Prostate gland (tissue), 2 donors: ENCODE measurements at regions not wholly inside any gene's neighbourhood (a gene's known extent, or its start where the extent isn't known, plus 50 kb on each side); places are given as distances from the start of the nearest gene placed in this dataset.

ENCODE experiments used
- DNase-seq: peaks from one replicate; pipeline ENCODE4 v3.0.0-alpha.2; 2019; ENCODE audit warnings: low spot score
- H3K27ac ChIP-seq, 2 donors: fragments of 200-600 bp; sonication (generic); 2 replicates each; pipeline ENCODE4 v1.5.1; 2017 to 2019
- H3K27me3 ChIP-seq: fragments of 200-600 bp; sonication (generic); replicated peaks from 2 replicates; pipeline ENCODE4 v1.5.1; 2019; ENCODE audit not compliant: insufficient read depth
- H3K36me3 ChIP-seq, 2 donors: fragments of 200-600 bp; sonication (generic); 1 replicate in 1 of 2; 2 replicates in 1 of 2; pipeline versions ENCODE4 v1.5.1 to v1.8.1; 2017 to 2019
- H3K4me1 ChIP-seq: fragments of 200-600 bp; sonication (generic); replicated peaks from 2 replicates; pipeline ENCODE4 v1.5.1; 2019
- H3K4me3 ChIP-seq, 2 donors: fragments of 200-600 bp; sonication (generic); 2 replicates each; pipeline ENCODE4 v1.5.1; 2017 to 2019
- H3K9me3 ChIP-seq: fragments of 200-600 bp; sonication (generic); 2 replicates; pipeline ENCODE4 v1.5.1; 2017
- POLR2A ChIP-seq: fragments of 450-650 bp; IDR thresholded peaks from one replicate; pipeline ENCODE4 v1.6.1; 2016; ENCODE audit warnings: antibody characterized with exemption, mild to moderate bottlenecking
- POLR2AphosphoS5 ChIP-seq: sonication (generic); formaldehyde crosslinking; IDR thresholded peaks from one replicate; pipeline ENCODE4 v1.6.1; 2017; ENCODE audit warnings: antibody characterized with exemption
- WGBS: methylation state at CpG from one replicate; pipeline ENCODE4 v1.1.5; 2018; 5-methylcytosine and 5-hydroxymethylcytosine counted together
- intact Hi-C: fragments of 100-400 bp; cut with DNase I; formaldehyde crosslinking; loops from one replicate; pipeline ENCODE4 v1.14.2; 2022
- TF ChIP-seq, protein P1 (sequence below), 4 experiments: fragments of 200-600 bp in 2 of 4; fragments of 450-650 bp in 2 of 4; sonication (generic) in 2 of 4; IDR thresholded peaks; 1 replicate in 3 of 4; 2 replicates in 1 of 4; pipeline ENCODE4 v1.5.1; 2016 to 2019; ENCODE audit warnings: antibody characterized with exemption in 4 of 4, mild to moderate bottlenecking in 2 of 4, moderate library complexity in 2 of 4

DNA sequence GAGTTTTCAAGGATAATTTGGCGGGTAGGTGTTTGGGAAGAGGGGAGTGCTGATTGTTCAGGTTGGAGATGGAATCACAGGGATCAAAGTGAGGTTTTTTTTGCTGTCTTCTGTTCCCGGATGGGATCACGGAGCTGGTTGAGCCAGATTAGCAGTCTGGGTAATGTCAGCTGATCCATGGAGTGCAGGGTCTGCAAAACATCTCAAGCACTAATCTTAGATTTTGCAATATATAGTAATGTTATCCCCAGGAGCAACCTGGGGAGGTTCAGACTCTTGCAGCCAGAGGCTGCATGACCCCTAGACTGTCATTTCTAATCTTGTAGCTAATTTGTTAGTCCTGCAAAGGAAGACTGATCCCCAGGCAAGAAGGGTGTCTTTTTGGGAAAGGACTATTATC lies 354.1 kb upstream of the SGO1 start:
- no peak for DNase-seq
- Histone ChIP-seq H3K27me3 (no peaks in the 10 kb centered on the region), H3K27ac (no peak overlapping the region), H3K4me1 (no peaks in the 10 kb centered on the region), H3K36me3 (no peaks in the 10 kb centered on the region), H3K9me3 (no peaks in the 10 kb centered on the region), H3K4me3 (no peak overlapping the region)
- intact Hi-C loops = no loop called here
- 91% methylated on average over 3 of the region's 3 CpGs for WGBS
- TF ChIP-seq, protein P1, sequence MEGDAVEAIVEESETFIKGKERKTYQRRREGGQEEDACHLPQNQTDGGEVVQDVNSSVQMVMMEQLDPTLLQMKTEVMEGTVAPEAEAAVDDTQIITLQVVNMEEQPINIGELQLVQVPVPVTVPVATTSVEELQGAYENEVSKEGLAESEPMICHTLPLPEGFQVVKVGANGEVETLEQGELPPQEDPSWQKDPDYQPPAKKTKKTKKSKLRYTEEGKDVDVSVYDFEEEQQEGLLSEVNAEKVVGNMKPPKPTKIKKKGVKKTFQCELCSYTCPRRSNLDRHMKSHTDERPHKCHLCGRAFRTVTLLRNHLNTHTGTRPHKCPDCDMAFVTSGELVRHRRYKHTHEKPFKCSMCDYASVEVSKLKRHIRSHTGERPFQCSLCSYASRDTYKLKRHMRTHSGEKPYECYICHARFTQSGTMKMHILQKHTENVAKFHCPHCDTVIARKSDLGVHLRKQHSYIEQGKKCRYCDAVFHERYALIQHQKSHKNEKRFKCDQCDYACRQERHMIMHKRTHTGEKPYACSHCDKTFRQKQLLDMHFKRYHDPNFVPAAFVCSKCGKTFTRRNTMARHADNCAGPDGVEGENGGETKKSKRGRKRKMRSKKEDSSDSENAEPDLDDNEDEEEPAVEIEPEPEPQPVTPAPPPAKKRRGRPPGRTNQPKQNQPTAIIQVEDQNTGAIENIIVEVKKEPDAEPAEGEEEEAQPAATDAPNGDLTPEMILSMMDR (IDR thresholded peaks at IDR 0.05) = no peak
- TF ChIP-seq POLR2A (no peak), POLR2AphosphoS5 (no peak)

DNA sequence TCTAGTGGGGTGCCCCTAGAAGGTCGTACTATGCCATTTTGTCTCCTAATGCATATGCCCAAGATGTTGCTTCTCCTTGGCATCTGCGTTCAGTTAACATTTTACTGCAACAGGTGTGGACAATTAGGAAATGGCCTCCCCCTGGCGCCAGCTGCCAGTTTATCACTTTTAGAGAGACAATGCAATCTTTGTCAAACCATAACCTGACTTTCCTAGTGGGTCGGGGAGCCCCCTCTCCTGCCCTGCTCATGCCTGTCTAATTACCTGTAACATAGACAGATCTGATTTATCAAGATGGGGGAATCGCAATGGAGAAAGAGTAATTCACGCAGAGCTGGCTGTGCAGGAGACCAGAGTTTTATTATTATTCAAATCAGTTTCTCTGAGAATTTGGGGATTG lies 353.7 kb upstream of the SGO1 start:
- TF ChIP-seq, protein P1 (IDR thresholded peaks at IDR 0.05) = no peak
- TF ChIP-seq POLR2A (no peak), POLR2AphosphoS5 (no peak)
- Histone ChIP-seq H3K9me3 (no peaks in the 10 kb centered on the region), H3K27me3 (no peaks in the 10 kb centered on the region), H3K4me3 (no peak overlapping the region), H3K4me1 (no peaks in the 10 kb centered on the region), H3K27ac (no peak overlapping the region), H3K36me3 (no peaks in the 10 kb centered on the region)
- WGBS = 83% methylated on average over 6 of the region's 6 CpGs
- intact Hi-C loops = no loop called here
- DNase-seq = no peak

DNA sequence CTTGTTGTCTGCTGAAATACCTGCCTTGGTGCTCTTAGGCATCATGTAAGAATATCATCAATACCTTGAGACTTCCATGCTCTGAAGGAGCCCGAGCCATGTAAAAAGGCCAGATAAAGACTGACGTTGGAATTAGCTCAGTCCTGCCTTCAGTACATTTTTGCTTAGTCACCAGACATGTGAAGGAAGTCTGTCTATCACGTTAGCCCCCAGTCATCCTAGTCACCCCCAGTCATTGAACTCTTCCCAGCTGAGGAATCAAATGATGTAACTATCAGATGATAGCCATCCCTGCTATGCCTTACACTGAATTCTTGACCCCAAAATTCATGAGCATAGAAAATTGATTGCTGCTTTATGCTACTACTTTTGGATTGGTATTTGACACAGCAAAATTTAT lies 351.2 kb upstream of the SGO1 start:
- no peaks in the 10 kb centered on the region for H3K27me3 ChIP-seq
- no peak for DNase-seq
- no peak overlapping the region for H3K27ac ChIP-seq
- TF ChIP-seq POLR2AphosphoS5 = no peak
- TF ChIP-seq, protein P1 (IDR thresholded peaks at IDR 0.05) = no peak
- TF ChIP-seq POLR2A = no peak
- H3K4me3 ChIP-seq = no peak overlapping the region
- intact Hi-C loops = no loop called here
- WGBS = 80% methylated on average over 3 of the region's 3 CpGs
- H3K4me1 ChIP-seq = no peaks in the 10 kb centered on the region
- H3K36me3 ChIP-seq = no peaks in the 10 kb centered on the region
- no peaks in the 10 kb centered on the region for H3K9me3 ChIP-seq

- Histone ChIP-seq H3K27ac (no peak overlapping the region), H3K9me3 (no peaks in the 10 kb centered on the region), H3K36me3 (no peaks in the 10 kb centered on the region), H3K4me1 (no peaks in the 10 kb centered on the region), H3K4me3 (no peak overlapping the region), H3K27me3 (no peaks in the 10 kb centered on the region)
- intact Hi-C loops = no loop called here
- WGBS = 59% methylated on average over 5 of the region's 5 CpGs
- DNase-seq = no peak
- no peak for TF ChIP-seq POLR2AphosphoS5
- TF ChIP-seq, protein P1 (IDR thresholded peaks at IDR 0.05) = no peak
- TF ChIP-seq POLR2A = no peak
Measured at GRCh38 chr3:20529911-20530310, 343.9 kb upstream of the SGO1 start.

DNA sequence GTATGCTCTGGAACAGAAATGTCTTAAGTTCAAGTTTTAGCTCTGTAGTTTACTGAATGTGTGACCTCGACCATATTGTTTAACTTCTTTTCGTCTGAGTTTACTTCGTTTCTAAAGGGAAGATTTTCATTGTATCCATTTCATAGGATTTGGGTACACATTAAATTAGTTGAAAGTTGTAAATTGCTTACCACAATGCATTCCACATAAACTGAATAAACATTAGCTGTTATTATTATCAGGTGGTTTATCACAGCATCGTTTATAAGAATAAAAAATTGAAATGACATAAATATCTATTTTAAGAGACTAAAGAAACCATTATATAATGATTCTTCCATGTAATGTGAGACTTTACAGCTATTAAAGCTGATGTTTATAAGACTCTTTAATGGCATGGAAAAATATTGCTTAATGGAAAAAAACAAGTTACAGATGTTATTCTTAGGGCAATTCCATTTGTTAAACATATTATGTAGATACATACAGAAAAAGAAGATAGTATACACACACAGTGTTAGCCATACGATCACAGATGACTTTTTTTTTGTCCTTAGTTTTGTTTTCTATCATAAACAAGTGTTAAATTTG lies 342.3 kb upstream of the SGO1 start:
- H3K36me3 ChIP-seq = no peaks in the 10 kb centered on the region
- no peaks in the 10 kb centered on the region for H3K27me3 ChIP-seq
- no peak overlapping the region for H3K27ac ChIP-seq
- intact Hi-C loops = no loop called here
- DNase-seq = no peak
- H3K4me1 ChIP-seq = no peaks in the 10 kb centered on the region
- H3K4me3 ChIP-seq = no peak overlapping the region
- TF ChIP-seq, protein P1 (IDR thresholded peaks at IDR 0.05) = no peak
- no peak for TF ChIP-seq POLR2A
- no peaks in the 10 kb centered on the region for H3K9me3 ChIP-seq
- whole genome bisulfite sequencing = 38% methylated on average over 5 of the region's 5 CpGs
